Liver (tissue), 7 donors: ENCODE measurements at regions not wholly inside any gene's neighbourhood (a gene's known extent, or its start where the extent isn't known, plus 50 kb on each side); places are given as distances from the start of the nearest gene placed in this dataset.
A peak's percentile ranks its signal among the peaks of the same experiment; 100 is the strongest.
"Not testable (repeated sequence)": the region's sequence is repeated elsewhere in the genome, so short reads cannot be mapped to it uniquely, and the experiment has no call there.

Experiments used
- DNase-seq: peaks from one replicate; pipeline ENCODE4 v3.0.0-alpha.2; 2017; ENCODE audit warnings: low spot score
- H3K27ac ChIP-seq, 2 donors: one replicate each; pipeline ENCODE4 v1.7.0; 2013; ENCODE audit warnings: inconsistent platforms in 2 of 2, low read length in 2 of 2, control low read depth in 1 of 2, low read depth in 1 of 2, mild to moderate bottlenecking in 1 of 2
- H3K27me3 ChIP-seq, 4 donors: one replicate each; pipeline versions ENCODE4 v1.6.1 to v1.7.0; 2013; ENCODE audit warnings: low read length in 3 of 4, inconsistent platforms in 1 of 4, mild to moderate bottlenecking in 1 of 4, moderate library complexity in 1 of 4; ENCODE audit not compliant: control insufficient read depth in 4 of 4, insufficient read depth in 4 of 4
- H3K36me3 ChIP-seq, 4 donors: one replicate each; pipeline versions ENCODE4 v1.6.1 to v1.7.0; 2013; ENCODE audit warnings: low read length in 3 of 4, mild to moderate bottlenecking in 3 of 4, low read depth in 1 of 4, moderate library complexity in 1 of 4; ENCODE audit not compliant: control insufficient read depth in 4 of 4, insufficient read depth in 3 of 4
- H3K4me1 ChIP-seq, 4 donors: one replicate each; pipeline versions ENCODE4 v1.6.1 to v1.7.0; 2013; ENCODE audit warnings: low read length in 3 of 4, mild to moderate bottlenecking in 3 of 4, moderate library complexity in 1 of 4; ENCODE audit not compliant: control insufficient read depth in 4 of 4, insufficient read depth in 4 of 4
- H3K4me3 ChIP-seq, 3 donors: one replicate each; pipeline versions ENCODE4 v1.6.1 to v1.7.0; 2013; ENCODE audit warnings: low read length in 3 of 3, control low read depth in 1 of 3, low read depth in 1 of 3, mild to moderate bottlenecking in 1 of 3
- H3K9ac ChIP-seq, 2 donors: one replicate each; pipeline ENCODE4 v1.7.0; 2013; ENCODE audit warnings: low read length in 2 of 2, mild to moderate bottlenecking in 2 of 2, moderate library complexity in 2 of 2, control low read depth in 1 of 2, low read depth in 1 of 2
- H3K9me3 ChIP-seq, 4 donors: one replicate each; pipeline versions ENCODE4 v1.6.1 to v1.7.0; 2013; ENCODE audit warnings: low read length in 3 of 4; ENCODE audit not compliant: control insufficient read depth in 4 of 4
- GABPA ChIP-seq, 2 donors: IDR thresholded peaks in 1 of 2; conservative IDR thresholded peaks in 1 of 2; 2 replicates each; pipeline ENCODE4 v1.6.1; 2016; ENCODE audit warnings: antibody characterized with exemption in 2 of 2, mild to moderate bottlenecking in 1 of 2, moderate library complexity in 1 of 2
- HNF4A ChIP-seq, 2 donors: conservative IDR thresholded peaks; 2 replicates each; pipeline ENCODE4 v1.6.1; 2016; ENCODE audit warnings: antibody characterized with exemption in 2 of 2, mild to moderate bottlenecking in 2 of 2
- SP1 ChIP-seq: IDR thresholded peaks from 2 replicates; pipeline ENCODE4 v1.6.1; 2018; ENCODE audit warnings: antibody characterized with exemption, mild to moderate bottlenecking
- YY1 ChIP-seq: IDR thresholded peaks from 2 replicates; pipeline ENCODE4 v1.6.1; 2016; ENCODE audit warnings: antibody characterized with exemption, mild to moderate bottlenecking
- WGBS: extraction: QIAGEN DNeasy Blood & Tissue Kit; methylation state at CpG from one replicate; pipeline ENCODE4 v1.1.7; 2013; 5-methylcytosine and 5-hydroxymethylcytosine counted together
- TF ChIP-seq, protein P1 (sequence below): IDR thresholded peaks from 2 replicates; pipeline ENCODE4 v1.6.1; 2016; ENCODE audit warnings: antibody characterized with exemption, mild to moderate bottlenecking
- donor health status: healthy.
- donor health status: healthy.
- donor health status: healthy.
- donor health status: healthy.

GRCh38 chr1:146376309-146376707 is 147.5 kb upstream of the NOTCH2NLA start:
- not testable (repeated sequence) for H3K4me1 ChIP-seq, H3K9me3 ChIP-seq, H3K36me3 ChIP-seq, H3K4me3 ChIP-seq, H3K27me3 ChIP-seq
- TF ChIP-seq YY1 (peak; percentile 24), GABPA (IDR thresholded peaks at IDR 0.05 in 1 of 2, conservative IDR thresholded peaks at IDR 0.05 in 1 of 2) (peak; percentile 52 to 74), HNF4A (conservative IDR thresholded peaks at IDR 0.05) (peak in 1 of 2 donors; percentile 13), SP1 (peak; percentile 14)
- TF ChIP-seq, protein P1, sequence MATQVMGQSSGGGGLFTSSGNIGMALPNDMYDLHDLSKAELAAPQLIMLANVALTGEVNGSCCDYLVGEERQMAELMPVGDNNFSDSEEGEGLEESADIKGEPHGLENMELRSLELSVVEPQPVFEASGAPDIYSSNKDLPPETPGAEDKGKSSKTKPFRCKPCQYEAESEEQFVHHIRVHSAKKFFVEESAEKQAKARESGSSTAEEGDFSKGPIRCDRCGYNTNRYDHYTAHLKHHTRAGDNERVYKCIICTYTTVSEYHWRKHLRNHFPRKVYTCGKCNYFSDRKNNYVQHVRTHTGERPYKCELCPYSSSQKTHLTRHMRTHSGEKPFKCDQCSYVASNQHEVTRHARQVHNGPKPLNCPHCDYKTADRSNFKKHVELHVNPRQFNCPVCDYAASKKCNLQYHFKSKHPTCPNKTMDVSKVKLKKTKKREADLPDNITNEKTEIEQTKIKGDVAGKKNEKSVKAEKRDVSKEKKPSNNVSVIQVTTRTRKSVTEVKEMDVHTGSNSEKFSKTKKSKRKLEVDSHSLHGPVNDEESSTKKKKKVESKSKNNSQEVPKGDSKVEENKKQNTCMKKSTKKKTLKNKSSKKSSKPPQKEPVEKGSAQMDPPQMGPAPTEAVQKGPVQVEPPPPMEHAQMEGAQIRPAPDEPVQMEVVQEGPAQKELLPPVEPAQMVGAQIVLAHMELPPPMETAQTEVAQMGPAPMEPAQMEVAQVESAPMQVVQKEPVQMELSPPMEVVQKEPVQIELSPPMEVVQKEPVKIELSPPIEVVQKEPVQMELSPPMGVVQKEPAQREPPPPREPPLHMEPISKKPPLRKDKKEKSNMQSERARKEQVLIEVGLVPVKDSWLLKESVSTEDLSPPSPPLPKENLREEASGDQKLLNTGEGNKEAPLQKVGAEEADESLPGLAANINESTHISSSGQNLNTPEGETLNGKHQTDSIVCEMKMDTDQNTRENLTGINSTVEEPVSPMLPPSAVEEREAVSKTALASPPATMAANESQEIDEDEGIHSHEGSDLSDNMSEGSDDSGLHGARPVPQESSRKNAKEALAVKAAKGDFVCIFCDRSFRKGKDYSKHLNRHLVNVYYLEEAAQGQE: peak; percentile 41
- WGBS: under 1% methylated on average over 27 of the region's 27 CpGs
- Histone ChIP-seq H3K9ac (peak overlapping the region in 1 of 2 donors; percentile 43), H3K27ac (peak overlapping the region in 1 of 2 donors; percentile 46)
- DNase-seq: peak; percentile 70

- 93% methylated on average over 6 of the region's 6 CpGs for WGBS
- not testable (repeated sequence) for H3K9ac ChIP-seq, H3K36me3 ChIP-seq, H3K27me3 ChIP-seq, H3K4me3 ChIP-seq, DNase-seq, H3K9me3 ChIP-seq, H3K27ac ChIP-seq, H3K4me1 ChIP-seq
Measured at GRCh38 chr1:146375108-146375507, 146.3 kb upstream of the NOTCH2NLA start.

- not testable (repeated sequence) for H3K36me3 ChIP-seq, H3K4me1 ChIP-seq, H3K9me3 ChIP-seq, H3K9ac ChIP-seq, H3K27me3 ChIP-seq
- DNase-seq: peak; percentile 35
- 2% methylated on average over 20 of the region's 23 CpGs for WGBS
- Histone ChIP-seq H3K4me3 (peak overlapping the region in 2 of 3 donors; percentile 3 to 23), H3K27ac (peak overlapping the region; percentile 18 to 41)
Measured at GRCh38 chr1:146369940-146370339, 141.1 kb upstream of the NOTCH2NLA start.

GRCh38 chr1:146355373-146355772 is 126.6 kb upstream of the NOTCH2NLA start:
- not testable (repeated sequence) for H3K27ac ChIP-seq, H3K9ac ChIP-seq, H3K9me3 ChIP-seq, H3K4me3 ChIP-seq, DNase-seq, H3K36me3 ChIP-seq, H3K4me1 ChIP-seq, H3K27me3 ChIP-seq

- not testable (repeated sequence) for H3K4me1 ChIP-seq, H3K9ac ChIP-seq, H3K27ac ChIP-seq, H3K27me3 ChIP-seq, H3K9me3 ChIP-seq, H3K4me3 ChIP-seq, DNase-seq, H3K36me3 ChIP-seq
- 88% methylated on average over 1 of the region's 1 CpG for WGBS
Measured at GRCh38 chr1:146326863-146327262, 98.0 kb upstream of the NOTCH2NLA start.

DNA sequence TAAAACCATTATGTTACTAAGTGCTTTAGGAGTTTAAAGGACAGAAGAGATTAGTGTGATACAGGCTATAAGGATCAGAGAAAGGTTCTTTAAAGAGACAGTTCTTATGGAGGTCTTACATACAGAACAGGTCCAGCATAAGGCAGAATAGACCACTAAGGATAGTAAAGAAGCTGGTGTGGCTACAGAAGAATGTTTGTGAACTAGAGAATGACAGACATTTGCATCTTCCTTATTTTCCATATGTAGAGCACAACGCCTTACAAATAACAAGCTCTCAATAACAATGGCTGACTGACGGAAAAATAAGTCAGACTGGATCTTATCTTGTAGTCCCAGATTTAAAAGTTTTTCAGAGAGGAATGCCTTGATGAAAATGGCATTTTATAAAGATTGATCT is 95.6 kb upstream of the NOTCH2NLA start:
- not testable (repeated sequence) for H3K27ac ChIP-seq, H3K9me3 ChIP-seq, H3K4me3 ChIP-seq, DNase-seq, H3K9ac ChIP-seq, H3K36me3 ChIP-seq, H3K4me1 ChIP-seq, H3K27me3 ChIP-seq
- 100% methylated on average over 1 of the region's 2 CpGs for WGBS

GRCh38 chr1:146323302-146323701 is 94.5 kb upstream of the NOTCH2NLA start:
- H3K9me3 ChIP-seq, H3K27me3 ChIP-seq, DNase-seq, H3K27ac ChIP-seq, H3K4me1 ChIP-seq, H3K36me3 ChIP-seq, H3K4me3 ChIP-seq, H3K9ac ChIP-seq: not testable (repeated sequence)
- no CpG with 5 or more reads among the region's 1 CpG for WGBS
